ENCODE measurements at regions not wholly inside any gene's neighbourhood (a gene's known extent, or its start where the extent isn't known, plus 50 kb on each side); places are given as distances from the start of the nearest gene placed in this dataset.

DNA sequence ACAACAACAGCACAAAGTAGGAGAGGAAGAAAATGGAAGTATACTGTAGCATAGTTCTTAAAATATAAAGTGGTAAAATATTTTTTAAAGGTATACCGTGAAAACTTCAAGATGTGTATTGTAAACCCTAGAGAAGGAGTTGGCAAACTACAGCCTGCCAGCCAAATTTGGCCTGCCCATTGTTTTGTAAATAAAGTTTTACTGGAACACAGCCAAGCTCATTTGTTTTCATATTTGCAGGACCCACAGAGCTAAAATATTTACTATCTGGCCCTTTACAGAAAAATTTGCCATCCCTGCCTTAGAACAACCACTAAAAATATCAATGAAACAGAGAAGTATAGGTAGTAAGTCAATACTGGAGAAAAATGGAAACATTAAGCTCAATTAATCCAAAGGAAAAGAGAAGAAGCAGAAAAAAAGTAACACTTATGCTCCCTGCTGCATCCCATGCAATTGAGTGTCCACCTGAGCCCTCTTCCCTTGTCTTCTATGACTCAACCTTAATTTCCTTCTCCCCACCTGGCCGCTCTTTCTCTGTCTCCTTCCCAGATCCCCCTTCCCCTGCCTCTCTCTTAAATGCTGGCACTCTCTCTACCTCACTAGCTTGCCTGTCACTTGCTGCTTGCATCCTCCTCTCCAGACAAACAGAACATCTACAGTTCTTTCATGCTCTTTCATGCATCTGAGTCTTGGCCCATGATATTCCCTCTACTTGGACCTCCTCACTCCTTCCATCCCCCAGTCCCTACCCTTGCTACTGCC lies 50.6 kb upstream of the FER start:
- TF ChIP-seq, protein P1, sequence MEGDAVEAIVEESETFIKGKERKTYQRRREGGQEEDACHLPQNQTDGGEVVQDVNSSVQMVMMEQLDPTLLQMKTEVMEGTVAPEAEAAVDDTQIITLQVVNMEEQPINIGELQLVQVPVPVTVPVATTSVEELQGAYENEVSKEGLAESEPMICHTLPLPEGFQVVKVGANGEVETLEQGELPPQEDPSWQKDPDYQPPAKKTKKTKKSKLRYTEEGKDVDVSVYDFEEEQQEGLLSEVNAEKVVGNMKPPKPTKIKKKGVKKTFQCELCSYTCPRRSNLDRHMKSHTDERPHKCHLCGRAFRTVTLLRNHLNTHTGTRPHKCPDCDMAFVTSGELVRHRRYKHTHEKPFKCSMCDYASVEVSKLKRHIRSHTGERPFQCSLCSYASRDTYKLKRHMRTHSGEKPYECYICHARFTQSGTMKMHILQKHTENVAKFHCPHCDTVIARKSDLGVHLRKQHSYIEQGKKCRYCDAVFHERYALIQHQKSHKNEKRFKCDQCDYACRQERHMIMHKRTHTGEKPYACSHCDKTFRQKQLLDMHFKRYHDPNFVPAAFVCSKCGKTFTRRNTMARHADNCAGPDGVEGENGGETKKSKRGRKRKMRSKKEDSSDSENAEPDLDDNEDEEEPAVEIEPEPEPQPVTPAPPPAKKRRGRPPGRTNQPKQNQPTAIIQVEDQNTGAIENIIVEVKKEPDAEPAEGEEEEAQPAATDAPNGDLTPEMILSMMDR (IDR thresholded peaks at IDR 0.05; ENCODE audit: insufficient read depth, low read length), result no peak
- TF ChIP-seq POLR2AphosphoS5 (IDR thresholded peaks at IDR 0.05; ENCODE audit: low read depth) (no peak), GABPA (IDR thresholded peaks at IDR 0.05; ENCODE audit: low read depth) (no peak), SPI1 (IDR thresholded peaks at IDR 0.05; ENCODE audit: borderline replicate concordance, low read depth) (no peak)
- TF ChIP-seq, protein P2, sequence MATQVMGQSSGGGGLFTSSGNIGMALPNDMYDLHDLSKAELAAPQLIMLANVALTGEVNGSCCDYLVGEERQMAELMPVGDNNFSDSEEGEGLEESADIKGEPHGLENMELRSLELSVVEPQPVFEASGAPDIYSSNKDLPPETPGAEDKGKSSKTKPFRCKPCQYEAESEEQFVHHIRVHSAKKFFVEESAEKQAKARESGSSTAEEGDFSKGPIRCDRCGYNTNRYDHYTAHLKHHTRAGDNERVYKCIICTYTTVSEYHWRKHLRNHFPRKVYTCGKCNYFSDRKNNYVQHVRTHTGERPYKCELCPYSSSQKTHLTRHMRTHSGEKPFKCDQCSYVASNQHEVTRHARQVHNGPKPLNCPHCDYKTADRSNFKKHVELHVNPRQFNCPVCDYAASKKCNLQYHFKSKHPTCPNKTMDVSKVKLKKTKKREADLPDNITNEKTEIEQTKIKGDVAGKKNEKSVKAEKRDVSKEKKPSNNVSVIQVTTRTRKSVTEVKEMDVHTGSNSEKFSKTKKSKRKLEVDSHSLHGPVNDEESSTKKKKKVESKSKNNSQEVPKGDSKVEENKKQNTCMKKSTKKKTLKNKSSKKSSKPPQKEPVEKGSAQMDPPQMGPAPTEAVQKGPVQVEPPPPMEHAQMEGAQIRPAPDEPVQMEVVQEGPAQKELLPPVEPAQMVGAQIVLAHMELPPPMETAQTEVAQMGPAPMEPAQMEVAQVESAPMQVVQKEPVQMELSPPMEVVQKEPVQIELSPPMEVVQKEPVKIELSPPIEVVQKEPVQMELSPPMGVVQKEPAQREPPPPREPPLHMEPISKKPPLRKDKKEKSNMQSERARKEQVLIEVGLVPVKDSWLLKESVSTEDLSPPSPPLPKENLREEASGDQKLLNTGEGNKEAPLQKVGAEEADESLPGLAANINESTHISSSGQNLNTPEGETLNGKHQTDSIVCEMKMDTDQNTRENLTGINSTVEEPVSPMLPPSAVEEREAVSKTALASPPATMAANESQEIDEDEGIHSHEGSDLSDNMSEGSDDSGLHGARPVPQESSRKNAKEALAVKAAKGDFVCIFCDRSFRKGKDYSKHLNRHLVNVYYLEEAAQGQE (IDR thresholded peaks at IDR 0.05; ENCODE audit: insufficient replicate concordance, low read depth), result no peak

All from HL-60 (cell line).